ENCODE measurements at regions not wholly inside any gene's neighbourhood (a gene's known extent, or its start where the extent isn't known, plus 50 kb on each side); places are given as distances from the start of the nearest gene placed in this dataset.

- ChIA-PET POLR2A (no interaction called here), CTCF (no interaction called here)
- no peaks in the 10 kb centered on the region for H3K9me3 ChIP-seq (ENCODE audit: control insufficient read depth, insufficient read depth, low read depth, low read length)
- no peak overlapping the region for H3K4me3 ChIP-seq (ENCODE audit: low read depth, low read length)
- no peak for TF ChIP-seq ZNF426 (tag by site-specific recombination; IDR thresholded peaks at IDR 0.05)
- no peak for TF ChIP-seq BCL11A (tag by site-specific recombination; IDR thresholded peaks at IDR 0.05; ENCODE audit: low read depth)
- TF ChIP-seq ZNF660 (tag by site-specific recombination; IDR thresholded peaks at IDR 0.05) = no peak
- TF ChIP-seq ZNF747 (tag by site-specific recombination; IDR thresholded peaks at IDR 0.05) = no peak
- TF ChIP-seq PRDM10 (tag by site-specific recombination; IDR thresholded peaks at IDR 0.05) = no peak
- TF ChIP-seq HOXA7 (CRISPR knock-in tag; IDR thresholded peaks at IDR 0.05; ENCODE audit: borderline replicate concordance) = no peak
- no peak for TF ChIP-seq ZNF623 (tag by site-specific recombination; IDR thresholded peaks at IDR 0.05)
- TF ChIP-seq ZBTB10 (tag by site-specific recombination; IDR thresholded peaks at IDR 0.05) = no peak
- no peak for TF ChIP-seq ZNF837 (tag by site-specific recombination; IDR thresholded peaks at IDR 0.05)
- no peak for TF ChIP-seq ZNF398 (tag by site-specific recombination; IDR thresholded peaks at IDR 0.05)
- TF ChIP-seq ZNF404 (tag by site-specific recombination; IDR thresholded peaks at IDR 0.05) = no peak
- H3K27ac ChIP-seq (ENCODE audit: extremely low read depth, low read depth, low read length) = no peak overlapping the region
- H3K4me1 ChIP-seq (ENCODE audit: control insufficient read depth, insufficient read depth, low read length) = no peaks in the 10 kb centered on the region
- H3K36me3 ChIP-seq (ENCODE audit: control insufficient read depth in 2 of 2, insufficient read depth in 1 of 2, low read length in 2 of 2) = no peaks in the 10 kb centered on the region; a peak in 1 of 3 replicates
Measured at GRCh38 chr7:72490301-72490700, 78.2 kb upstream of the CALN1 start.

- Histone ChIP-seq H3K4me1 (ENCODE audit: control insufficient read depth, insufficient read depth, low read length) (no peaks in the 10 kb centered on the region), H3K36me3 (ENCODE audit: control insufficient read depth in 2 of 2, insufficient read depth in 1 of 2, low read length in 2 of 2) (no peaks in the 10 kb centered on the region; a peak in 1 of 3 replicates), H3K27ac (ENCODE audit: extremely low read depth, low read depth, low read length) (no peak overlapping the region), H3K4me3 (ENCODE audit: low read depth, low read length) (no peak overlapping the region), H3K9me3 (ENCODE audit: control insufficient read depth, insufficient read depth, low read depth, low read length) (no peaks in the 10 kb centered on the region)
- ChIA-PET CTCF (no interaction called here), POLR2A (no interaction called here)
- no peak for TF ChIP-seq HOXA7 (CRISPR knock-in tag; IDR thresholded peaks at IDR 0.05; ENCODE audit: borderline replicate concordance)
- TF ChIP-seq SETDB1 (IDR thresholded peaks at IDR 0.05; ENCODE audit: insufficient read length, low read length) = no peak
- TF ChIP-seq ZNF23 (tag by site-specific recombination; IDR thresholded peaks at IDR 0.05; ENCODE audit: borderline replicate concordance) = no peak
- no peak for TF ChIP-seq GFI1B (tag by site-specific recombination; IDR thresholded peaks at IDR 0.05)
- TF ChIP-seq TCF7L2 (IDR thresholded peaks at IDR 0.05; ENCODE audit: borderline replicate concordance, low read depth, low read length) = no peak
- no peak for TF ChIP-seq ZNF571 (tag by site-specific recombination; IDR thresholded peaks at IDR 0.05)
- TF ChIP-seq ZNF274 (IDR thresholded peaks at IDR 0.05; ENCODE audit: low read length) = no peak
- no peak for TF ChIP-seq ZNF274 (tag by site-specific recombination; IDR thresholded peaks at IDR 0.05; ENCODE audit: borderline replicate concordance)
Measured at GRCh38 chr7:72481934-72482333, 69.8 kb upstream of the CALN1 start.

Measured in HEK293 (cell line).